GM23338 (cell line): ENCODE measurements at regions not wholly inside any gene's neighbourhood (a gene's known extent, or its start where the extent isn't known, plus 50 kb on each side); places are given as distances from the start of the nearest gene placed in this dataset.

Source experiments
- EZH2phosphoT487 ChIP-seq: fragments of 200-600 bp; sonication (generic); IDR thresholded peaks from one replicate; pipeline ENCODE4 v1.8.1; 2018; ENCODE audit warnings: antibody characterized with exemption; ENCODE audit not compliant: unreplicated experiment
- POLR2AphosphoS5 ChIP-seq: IDR thresholded peaks from 2 replicates; pipeline ENCODE4 v1.6.1; 2016; ENCODE audit warnings: antibody characterized with exemption, low read depth
- ZNF331 ChIP-seq: fragments of 250-450 bp; sonication (Bioruptor Pico); IDR thresholded peaks from 2 replicates; pipeline ENCODE4 v1.5.0; 2020; ENCODE audit warnings: low read depth, mild to moderate bottlenecking, moderate library complexity
- TF ChIP-seq, protein P1 (sequence below), 2 experiments: fragments of 200-600 bp in 1 of 2; sonication (generic) in 1 of 2; conservative IDR thresholded peaks; 2 replicates each; pipeline versions ENCODE4 v1.5.1 to v1.6.1; 2016 to 2017; ENCODE audit warnings: antibody characterized with exemption in 2 of 2, low read depth in 2 of 2, mild to moderate bottlenecking in 2 of 2, moderate library complexity in 1 of 2

DNA sequence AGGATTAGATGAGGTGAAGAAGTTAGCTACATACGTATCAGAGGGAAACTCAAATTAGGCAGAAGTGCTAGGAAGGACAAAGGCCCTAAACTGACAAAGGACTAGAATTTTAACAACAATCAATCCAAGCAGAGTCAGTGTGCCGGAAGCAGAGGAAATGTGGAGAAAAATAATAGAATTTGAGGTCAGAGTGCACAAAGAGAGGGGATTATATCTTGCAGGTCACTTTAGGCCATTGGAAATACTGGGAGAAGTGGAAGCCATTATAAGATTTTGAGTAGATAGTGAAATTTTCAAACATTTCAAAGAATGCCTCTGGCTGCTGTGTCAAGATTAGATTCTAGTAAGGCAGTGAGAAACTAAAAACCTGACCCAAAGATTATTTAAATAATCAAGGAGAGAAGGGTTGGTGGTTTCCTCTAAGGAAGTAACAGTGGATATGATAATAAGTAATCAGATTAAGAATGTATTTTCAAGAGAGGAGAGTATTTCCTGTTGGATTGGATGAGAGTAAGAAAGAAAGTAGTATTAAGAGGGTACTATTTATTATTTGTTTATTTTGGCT lies 889.2 kb upstream of the NCAM2 start:
- no peak for TF ChIP-seq EZH2phosphoT487
- TF ChIP-seq, protein P1, sequence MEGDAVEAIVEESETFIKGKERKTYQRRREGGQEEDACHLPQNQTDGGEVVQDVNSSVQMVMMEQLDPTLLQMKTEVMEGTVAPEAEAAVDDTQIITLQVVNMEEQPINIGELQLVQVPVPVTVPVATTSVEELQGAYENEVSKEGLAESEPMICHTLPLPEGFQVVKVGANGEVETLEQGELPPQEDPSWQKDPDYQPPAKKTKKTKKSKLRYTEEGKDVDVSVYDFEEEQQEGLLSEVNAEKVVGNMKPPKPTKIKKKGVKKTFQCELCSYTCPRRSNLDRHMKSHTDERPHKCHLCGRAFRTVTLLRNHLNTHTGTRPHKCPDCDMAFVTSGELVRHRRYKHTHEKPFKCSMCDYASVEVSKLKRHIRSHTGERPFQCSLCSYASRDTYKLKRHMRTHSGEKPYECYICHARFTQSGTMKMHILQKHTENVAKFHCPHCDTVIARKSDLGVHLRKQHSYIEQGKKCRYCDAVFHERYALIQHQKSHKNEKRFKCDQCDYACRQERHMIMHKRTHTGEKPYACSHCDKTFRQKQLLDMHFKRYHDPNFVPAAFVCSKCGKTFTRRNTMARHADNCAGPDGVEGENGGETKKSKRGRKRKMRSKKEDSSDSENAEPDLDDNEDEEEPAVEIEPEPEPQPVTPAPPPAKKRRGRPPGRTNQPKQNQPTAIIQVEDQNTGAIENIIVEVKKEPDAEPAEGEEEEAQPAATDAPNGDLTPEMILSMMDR (conservative IDR thresholded peaks at IDR 0.05; ENCODE audit: low read depth in 2 of 2): no peak
- TF ChIP-seq ZNF331 (CRISPR knock-in tag): no peak
- TF ChIP-seq POLR2AphosphoS5: no peak
